HepG2 (cell line): ENCODE measurements at regions not wholly inside any gene's neighbourhood (a gene's known extent, or its start where the extent isn't known, plus 50 kb on each side); places are given as distances from the start of the nearest gene placed in this dataset.

Experiments used
- ATAC-seq: fragments of 200-7000 bp; cut with Tn5 transposase; 3 replicates; pipeline ENCODE4 v1.9.1; 2020; ENCODE audit warnings: mild to moderate bottlenecking, moderate library complexity
- BruUV-seq: library from RNA; stranded (reverse); fragments of 400-500 nt; replicated peaks from 2 replicates; lab custom pipeline; 2021; lab: Mats Ljungman, UMichigan
- CTCF ChIA-PET: fragments of 300-600 bp; formaldehyde crosslinking; extraction: SDS; loops from one replicate; lab custom pipeline; 2021; ENCODE audit warnings: low total read pairs, inconsistent platforms, low intra/inter-chr PET ratio; lab: Yijun Ruan, JAX
- POLR2A ChIA-PET: fragments of 350-600 bp; sonication (Branson Sonifier 250); formaldehyde crosslinking; loops from one replicate; lab custom pipeline; 2020; ENCODE audit warnings: antibody characterized with exemption, inconsistent platforms; lab: Yijun Ruan, JAX
- DNase-seq: peaks from one replicate; pipeline ENCODE4 v3.0.0-alpha.2; 2015; ENCODE audit warnings: low spot score
- FAIRE-seq: peaks from 3 replicates; lab custom pipeline; 2011; peaks lifted over from hg19 to GRCh38; lab: Jason Lieb, UNC
- H2AFZ ChIP-seq: one replicate; pipeline ENCODE4 v1.6.1; 2011; ENCODE audit warnings: low read length, inconsistent platforms
- H3K27ac ChIP-seq: fragments of 300-600 bp; 3 replicates; pipeline ENCODE4 v1.8.0; 2011; ENCODE audit warnings: mixed run types, mild to moderate bottlenecking, mixed read lengths, low read length, inconsistent platforms; ENCODE audit not compliant: insufficient read depth; ENCODE audit errors: extremely low read length
- H3K27me3 ChIP-seq, 2 experiments: fragments of 200-600 bp in 1 of 2; 2 replicates in 1 of 2; 3 replicates in 1 of 2; pipeline versions ENCODE4 v1.6.0 to v1.8.0; 2011; ENCODE audit warnings: low read length in 2 of 2, mild to moderate bottlenecking in 2 of 2, moderate library complexity in 2 of 2, inconsistent platforms in 1 of 2; ENCODE audit not compliant: insufficient read depth in 2 of 2, control insufficient read depth in 1 of 2
- H3K36me3 ChIP-seq, 2 experiments: fragments of 200-600 bp in 1 of 2; replicated peaks in 1 of 2; 2 replicates in 1 of 2; 3 replicates in 1 of 2; pipeline versions ENCODE4 v1.5.1 to v1.8.0; 2011; ENCODE audit warnings: low read length in 2 of 2, inconsistent platforms in 1 of 2; ENCODE audit not compliant: insufficient read depth in 2 of 2, control insufficient read depth in 1 of 2
- H3K4me1 ChIP-seq: 2 replicates; pipeline ENCODE4 v1.5.1; 2012; ENCODE audit warnings: low read length, inconsistent platforms; ENCODE audit not compliant: insufficient read depth
- H3K4me2 ChIP-seq: 2 replicates; pipeline ENCODE4 v1.6.0; 2011; ENCODE audit warnings: low read depth, low read length, inconsistent platforms
- H3K4me3 ChIP-seq, 3 experiments: fragments of 200-600 bp in 1 of 3; sonication (generic), shearing (Covaris generic) in 1 of 3; replicated peaks in 1 of 3; 2 replicates each; pipeline ENCODE4 v1.5.1; 2011 to 2016; ENCODE audit warnings: low read length in 3 of 3, inconsistent platforms in 2 of 3, low read depth in 2 of 3, mild to moderate bottlenecking in 2 of 3, control low read depth in 1 of 3, mixed read lengths in 1 of 3; ENCODE audit not compliant: insufficient read depth in 1 of 3
- H3K79me2 ChIP-seq: one replicate; pipeline ENCODE4 v1.6.1; 2011; ENCODE audit warnings: low read length, inconsistent platforms; ENCODE audit not compliant: insufficient read depth
- H3K9ac ChIP-seq: 2 replicates; pipeline ENCODE4 v1.6.0; 2011; ENCODE audit warnings: mild to moderate bottlenecking, low read depth, low read length, inconsistent platforms; ENCODE audit not compliant: insufficient read depth
- H3K9me3 ChIP-seq: 2 replicates; pipeline ENCODE4 v1.5.1; 2012; ENCODE audit warnings: mild to moderate bottlenecking, low read length
- H4K20me1 ChIP-seq: 2 replicates; pipeline ENCODE4 v1.6.0; 2011; ENCODE audit warnings: inconsistent platforms, mild to moderate bottlenecking, low read length, moderate library complexity; ENCODE audit not compliant: insufficient read depth
- HOXA7 ChIP-seq: sonication (generic); formaldehyde crosslinking; IDR thresholded peaks from 2 replicates; pipeline ENCODE4 v1.8.1; 2022; ENCODE audit warnings: mild to moderate bottlenecking, missing genetic modification reagents, moderate library complexity
- ZFP36 ChIP-seq: fragments of 150-350 bp; IDR thresholded peaks from 2 replicates; pipeline ENCODE4 v1.6.1; 2018; ENCODE audit warnings: borderline replicate concordance, low read length, low read depth; ENCODE audit not compliant: partially characterized antibody
- ZFP82 ChIP-seq: sonication (generic); formaldehyde crosslinking; IDR thresholded peaks from 2 replicates; pipeline ENCODE4 v1.5.1; 2020; ENCODE audit warnings: mild to moderate bottlenecking, missing genetic modification reagents, borderline replicate concordance
- ZNF10 ChIP-seq: sonication (generic); formaldehyde crosslinking; IDR thresholded peaks from 2 replicates; pipeline ENCODE4 v1.4.0; 2020; ENCODE audit warnings: mild to moderate bottlenecking, low read depth, missing genetic modification reagents, borderline replicate concordance
- WGBS: methylation state at CpG from one replicate; pipeline ENCODE4 v1.1.6; 2017; ENCODE audit warnings: low lambda C conversion rate; 5-methylcytosine and 5-hydroxymethylcytosine counted together
- in situ Hi-C: cut with HindIII; loops from 2 replicates; pipeline ENCODE4 v1.10.0; 2017; ENCODE audit warnings: low pct_unique_long_range_greater_than_20kb; ENCODE audit not compliant: extremely low pct_ligation_motif_present
- intact Hi-C: fragments of 100-400 bp; cut with micrococcal nuclease; formaldehyde crosslinking; loops from one replicate; pipeline ENCODE4 v1.10.0; 2022; ENCODE audit not compliant: unreplicated experiment

DNA sequence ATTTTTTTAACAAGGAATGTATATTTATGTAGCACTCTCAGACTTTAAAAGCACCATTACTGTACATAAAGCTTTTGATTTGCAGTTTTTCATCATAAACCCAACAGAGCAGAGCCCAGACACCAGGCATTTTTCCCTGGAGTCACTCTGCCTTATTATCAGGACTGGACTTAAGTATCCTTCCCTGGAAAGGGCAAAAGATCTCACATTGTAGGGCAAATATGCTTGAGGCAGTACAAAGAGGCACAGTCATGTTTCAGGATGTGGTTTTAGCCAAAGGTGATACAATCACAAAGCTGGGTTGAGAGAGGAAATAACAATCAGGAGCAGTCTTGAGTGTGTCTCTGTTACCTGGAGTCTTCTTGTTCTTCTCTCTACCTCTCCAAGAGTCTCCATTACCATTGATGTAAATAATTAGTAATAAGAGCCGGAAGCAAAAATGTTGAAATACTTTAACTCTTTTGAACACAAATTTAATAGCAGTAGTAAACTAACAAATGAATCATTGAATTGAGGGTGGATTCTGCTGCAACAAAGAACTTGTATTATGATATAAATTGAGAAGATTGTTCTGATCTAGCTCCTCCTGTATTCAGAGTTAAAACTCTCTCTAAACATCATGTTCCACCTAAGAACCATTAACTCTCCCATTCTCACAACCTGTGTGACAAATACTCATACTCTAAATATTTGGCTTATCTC, 160.5 kb downstream of the LTN1 start:
- WGBS = 89% methylated on average over 1 of the region's 1 CpG
- ChIA-PET POLR2A (no interaction called here), CTCF (no interaction called here)
- H3K79me2 ChIP-seq = no peaks in the 10 kb centered on the region
- no peaks in the 10 kb centered on the region for H3K27me3 ChIP-seq
- no TSS peak for BruUV-seq
- no peaks in the 10 kb centered on the region for H3K9me3 ChIP-seq
- H3K4me1 ChIP-seq = no peaks in the 10 kb centered on the region
- no peak overlapping the region for H2AFZ ChIP-seq
- intact Hi-C loops = no loop called here
- TF ChIP-seq ZNF10 = no peak
- no peak overlapping the region for H3K27ac ChIP-seq
- in situ Hi-C loops = no loop called here
- no peak for FAIRE-seq
- H4K20me1 ChIP-seq = no peaks in the 10 kb centered on the region
- H3K4me3 ChIP-seq = no peak overlapping the region
- no peak overlapping the region for H3K4me2 ChIP-seq
- DNase-seq = peak; percentile 5
- no peak for ATAC-seq
- H3K36me3 ChIP-seq = no peaks in the 10 kb centered on the region
- H3K9ac ChIP-seq = no peak overlapping the region

DNA sequence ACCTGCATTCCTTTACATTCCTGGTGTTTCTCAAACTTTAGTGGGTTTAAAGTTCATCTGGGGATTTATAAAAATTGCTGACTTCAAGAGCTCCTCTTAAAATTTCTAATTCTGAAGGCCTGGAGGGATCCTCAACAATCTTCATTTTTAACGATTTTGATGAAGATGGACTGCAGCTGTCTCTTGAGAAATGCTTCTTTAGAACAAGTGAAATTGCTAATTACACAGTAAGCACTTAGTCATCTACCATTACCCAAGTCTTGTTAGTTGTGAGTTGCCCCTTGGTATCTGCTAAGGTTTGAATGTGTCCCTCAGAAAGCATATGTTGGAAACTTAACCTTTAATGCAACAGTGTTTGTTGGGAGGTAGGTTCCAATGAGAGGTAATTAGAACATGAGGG, 163.7 kb downstream of the LTN1 start:
- no peak overlapping the region for H3K4me3 ChIP-seq
- WGBS = 0% methylated on average over 1 of the region's 1 CpG
- no peak overlapping the region for H3K9ac ChIP-seq
- POLR2A ChIA-PET = no interaction called here
- TF ChIP-seq ZFP36 (no peak), HOXA7 (CRISPR knock-in tag) (no peak), ZFP82 (CRISPR knock-in tag) (no peak)
- H3K36me3 ChIP-seq = no peaks in the 10 kb centered on the region
- in situ Hi-C loops = no loop called here
- CTCF ChIA-PET = no interaction called here
- DNase-seq = no peak
- no TSS peak for BruUV-seq
- no peaks in the 10 kb centered on the region for H3K27me3 ChIP-seq
- H3K27ac ChIP-seq = no peak overlapping the region
- intact Hi-C loops = no loop called here
- no peaks in the 10 kb centered on the region for H3K9me3 ChIP-seq
- H3K4me2 ChIP-seq = no peak overlapping the region
- no peak for FAIRE-seq
- no peak for ATAC-seq
- H3K79me2 ChIP-seq = no peaks in the 10 kb centered on the region
- H2AFZ ChIP-seq = no peak overlapping the region
- H3K4me1 ChIP-seq = no peaks in the 10 kb centered on the region
- H4K20me1 ChIP-seq = no peaks in the 10 kb centered on the region
